ENCODE measurements at regions not wholly inside any gene's neighbourhood (a gene's known extent, or its start where the extent isn't known, plus 50 kb on each side); places are given as distances from the start of the nearest gene placed in this dataset.

- no peak for DNase-seq (ENCODE audit: low read depth in 2 of 2, low spot score in 1 of 2)
Observed at GRCh38 chr2:134138115-134138514, 115.8 kb upstream of the MGAT5 start.

GRCh38 chr2:134139611-134140010, 114.3 kb upstream of the MGAT5 start:
- DNase-seq (ENCODE audit: low read depth in 2 of 2, low spot score in 1 of 2), result no peak

GRCh38 chr2:134140251-134140661, 113.6 kb upstream of the MGAT5 start:
- no peak for DNase-seq (ENCODE audit: low read depth in 2 of 2, low spot score in 1 of 2)

- no peak for DNase-seq (ENCODE audit: low read depth in 2 of 2, low spot score in 1 of 2)
Observed at GRCh38 chr2:134141598-134142340, 112.1 kb upstream of the MGAT5 start.

GRCh38 chr2:134142341-134142738, 111.5 kb upstream of the MGAT5 start:
- DNase-seq (ENCODE audit: low read depth in 2 of 2, low spot score in 1 of 2), result no peak

- no peak for DNase-seq (ENCODE audit: low read depth in 2 of 2, low spot score in 1 of 2)
Observed at GRCh38 chr2:134142903-134143302, 111.0 kb upstream of the MGAT5 start.

GRCh38 chr2:134143568-134143967, 110.3 kb upstream of the MGAT5 start:
- no peak for DNase-seq (ENCODE audit: low read depth in 2 of 2, low spot score in 1 of 2)

- DNase-seq (ENCODE audit: low read depth in 2 of 2, low spot score in 1 of 2), result no peak
Observed at GRCh38 chr2:134144081-134144596, 109.7 kb upstream of the MGAT5 start.

- no peak for DNase-seq (ENCODE audit: low read depth in 2 of 2, low spot score in 1 of 2)
Observed at GRCh38 chr2:134144651-134145050, 109.2 kb upstream of the MGAT5 start.

- no peak for DNase-seq (ENCODE audit: low read depth in 2 of 2, low spot score in 1 of 2)
Observed at GRCh38 chr2:134145519-134145918, 108.4 kb upstream of the MGAT5 start.

- DNase-seq (ENCODE audit: low read depth in 2 of 2, low spot score in 1 of 2), result no peak
Observed at GRCh38 chr2:134146161-134146560, 107.7 kb upstream of the MGAT5 start.

GRCh38 chr2:134146620-134147019, 107.3 kb upstream of the MGAT5 start:
- DNase-seq (ENCODE audit: low read depth in 2 of 2, low spot score in 1 of 2), result no peak

GRCh38 chr2:134148172-134148571, 105.7 kb upstream of the MGAT5 start:
- DNase-seq (ENCODE audit: low read depth in 2 of 2, low spot score in 1 of 2), result no peak

- DNase-seq (ENCODE audit: low read depth in 2 of 2, low spot score in 1 of 2), result no peak
Observed at GRCh38 chr2:134148843-134149472, 104.9 kb upstream of the MGAT5 start.

GRCh38 chr2:134149904-134150303, 104.0 kb upstream of the MGAT5 start:
- no peak for DNase-seq (ENCODE audit: low read depth in 2 of 2, low spot score in 1 of 2)

- no peak for DNase-seq (ENCODE audit: low read depth in 2 of 2, low spot score in 1 of 2)
Observed at GRCh38 chr2:134150760-134151159, 103.1 kb upstream of the MGAT5 start.

- no peak for DNase-seq (ENCODE audit: low read depth in 2 of 2, low spot score in 1 of 2)
Observed at GRCh38 chr2:134152045-134153010, 101.5 kb upstream of the MGAT5 start.

GRCh38 chr2:134153294-134153880, 100.5 kb upstream of the MGAT5 start:
- DNase-seq (ENCODE audit: low read depth in 2 of 2, low spot score in 1 of 2), result no peak

- no peak for DNase-seq (ENCODE audit: low read depth in 2 of 2, low spot score in 1 of 2)
Observed at GRCh38 chr2:134154246-134154645, 99.6 kb upstream of the MGAT5 start.

- no peak for DNase-seq (ENCODE audit: low read depth in 2 of 2, low spot score in 1 of 2)
Observed at GRCh38 chr2:134155134-134155533, 98.7 kb upstream of the MGAT5 start.

- no peak for DNase-seq (ENCODE audit: low read depth in 2 of 2, low spot score in 1 of 2)
Observed at GRCh38 chr2:134158295-134158694, 95.6 kb upstream of the MGAT5 start.

All from stimulated activated CD8-positive, alpha-beta memory T cell treated with anti-CD3 and anti-CD28 coated beads, Interleukin-4, amount 100 ng/mL, for 1 hour (primary cell).